GM19468 (cell line): ENCODE measurements at regions not wholly inside any gene's neighbourhood (a gene's known extent, or its start where the extent isn't known, plus 50 kb on each side); places are given as distances from the start of the nearest gene placed in this dataset.

Source experiments
- ATAC-seq: cut with Tn5 transposase; IDR thresholded peaks from one replicate; pipeline ENCODE4 v1.9.1; 2021; ENCODE audit warnings: mild to moderate bottlenecking, moderate library complexity, moderate number of reproducible peaks; ENCODE audit not compliant: unreplicated experiment; ENCODE audit errors: extremely low read depth

DNA sequence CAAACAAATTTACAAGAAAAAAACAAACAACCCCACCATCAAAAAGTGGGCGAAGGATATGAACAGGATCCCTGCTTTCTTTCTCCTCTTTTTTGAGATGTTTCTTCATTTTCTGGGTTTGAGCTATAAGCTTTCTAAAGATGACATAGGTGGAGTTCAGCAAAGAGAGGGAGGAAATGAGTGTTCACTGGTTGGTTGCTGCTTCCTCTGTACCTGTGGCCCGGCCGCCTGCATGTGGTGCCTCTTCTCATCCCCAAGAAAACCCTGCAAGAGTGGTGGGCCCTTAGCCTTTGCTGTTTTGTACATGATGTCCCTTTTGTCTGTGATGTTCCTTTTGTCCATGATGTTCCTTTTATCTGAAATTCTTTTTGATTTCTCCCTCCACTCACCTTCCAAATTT, 178.4 kb upstream of the SERP2 start:
- ATAC-seq: no peak

DNA sequence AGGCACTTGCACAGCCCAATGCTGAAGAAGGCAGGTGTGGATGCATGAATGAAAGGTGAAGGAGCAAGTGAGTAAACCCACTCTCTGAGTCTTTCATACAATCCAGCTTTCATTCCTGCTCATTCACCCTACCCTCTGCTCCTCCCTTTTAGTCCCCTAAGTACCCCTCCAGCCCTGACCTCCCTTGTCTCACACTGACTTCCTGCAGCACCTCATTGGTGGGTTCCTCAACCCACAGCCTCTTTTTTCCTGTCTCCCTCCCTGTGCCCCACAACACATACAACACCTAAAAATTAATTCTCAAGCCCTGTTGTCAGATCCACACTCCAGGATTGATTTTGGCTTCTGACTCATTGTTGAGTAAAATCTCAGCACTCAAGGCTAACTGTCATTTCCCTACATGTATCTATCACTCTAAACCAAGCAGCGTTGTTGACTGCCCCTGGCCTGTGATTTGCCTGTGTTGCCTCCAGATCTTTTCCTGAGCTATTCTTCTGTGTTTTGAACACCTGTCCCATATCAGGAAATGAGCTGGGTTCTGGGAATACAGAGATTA, 177.3 kb upstream of the SERP2 start:
- ATAC-seq: no peak

DNA sequence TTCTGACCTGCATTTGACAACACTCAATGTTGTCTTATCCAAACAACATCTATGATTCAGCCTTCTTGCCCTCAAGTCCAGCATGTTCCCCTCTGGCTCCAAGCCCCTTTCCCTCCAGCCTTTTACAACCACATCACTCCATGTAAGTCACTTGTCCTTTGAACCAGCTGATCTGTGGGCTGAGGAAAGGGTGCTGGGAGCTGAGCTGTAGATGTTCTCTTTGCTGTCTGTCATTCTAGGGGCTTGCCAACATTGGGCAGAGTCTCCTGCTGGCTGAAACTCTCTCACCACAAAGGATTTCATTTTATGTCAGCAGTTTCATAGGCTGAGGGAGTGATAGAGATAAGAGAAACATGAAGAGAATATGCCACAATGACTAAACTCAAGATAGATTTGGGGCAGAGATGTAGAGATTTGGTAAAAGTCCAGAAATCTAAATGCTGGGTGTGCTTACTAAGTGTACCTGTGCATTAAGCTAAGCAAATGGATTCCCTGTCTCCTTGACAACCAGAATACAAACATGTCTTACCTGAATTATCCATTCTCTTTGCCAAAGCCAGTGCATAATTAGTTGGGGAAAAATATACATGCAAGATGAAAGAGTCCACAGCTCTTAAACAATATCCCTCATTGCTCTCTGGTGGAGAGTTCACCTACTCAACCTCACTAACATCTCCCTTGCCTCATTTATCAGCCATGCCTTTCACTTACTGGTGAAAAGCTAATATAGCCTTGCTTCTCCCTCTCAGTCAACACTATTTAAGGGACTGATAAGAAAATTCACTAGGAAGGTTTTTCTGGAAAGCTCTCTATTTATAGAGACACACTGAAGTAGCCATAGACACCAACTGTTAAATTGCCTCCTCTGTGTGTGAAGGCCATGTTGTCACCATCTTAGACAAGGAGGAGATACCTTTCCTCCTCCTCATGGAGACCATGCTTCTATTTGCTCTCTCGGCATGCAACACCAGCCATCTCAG, 175.5 kb upstream of the SERP2 start:
- no peak for ATAC-seq

DNA sequence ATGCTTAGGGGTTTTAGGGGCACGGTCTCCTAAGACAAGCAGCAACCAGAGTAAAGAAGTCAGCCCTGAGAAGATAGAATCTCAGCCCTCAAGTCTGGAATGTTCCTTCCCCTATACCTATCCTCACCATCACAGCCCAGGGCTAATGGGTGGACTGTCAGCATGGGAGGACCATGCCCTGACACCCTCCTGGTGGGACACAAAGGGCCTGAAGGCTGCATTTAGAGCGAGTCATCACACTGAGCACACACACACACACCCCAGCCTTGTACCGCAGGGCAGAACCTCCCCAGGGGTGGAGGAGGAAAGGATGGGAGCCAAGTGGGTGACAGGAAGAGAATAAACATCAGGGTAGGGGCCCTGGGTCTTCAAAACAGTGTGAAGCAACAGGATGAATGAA, 174.8 kb upstream of the SERP2 start:
- no peak for ATAC-seq

DNA sequence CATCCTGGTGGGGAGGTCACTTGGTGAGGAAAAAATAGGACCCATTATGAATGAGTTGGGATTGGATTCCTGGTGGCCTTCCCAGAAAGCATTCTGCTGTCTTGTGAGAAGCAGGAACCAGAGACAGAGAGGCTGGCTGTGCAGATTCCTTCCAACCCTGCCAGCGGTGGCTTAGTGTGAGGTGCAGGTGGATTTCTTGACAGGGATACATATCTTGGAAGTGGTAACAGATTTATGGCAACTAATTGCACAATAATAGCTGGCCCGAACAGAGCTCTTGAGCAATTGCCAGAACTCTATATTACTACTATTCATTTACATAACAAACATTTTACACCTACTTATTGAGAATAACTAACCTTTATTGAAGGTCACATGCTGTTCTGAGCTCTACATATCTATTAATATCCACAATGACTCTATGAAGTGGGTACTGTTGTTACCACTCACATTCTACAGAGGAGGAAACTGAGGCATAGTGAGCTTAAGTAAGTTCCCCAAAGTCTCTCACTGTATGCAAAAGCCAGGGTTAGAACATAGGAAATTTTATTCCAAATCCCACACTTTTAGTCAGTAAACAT, 173.9 kb upstream of the SERP2 start:
- no peak for ATAC-seq

DNA sequence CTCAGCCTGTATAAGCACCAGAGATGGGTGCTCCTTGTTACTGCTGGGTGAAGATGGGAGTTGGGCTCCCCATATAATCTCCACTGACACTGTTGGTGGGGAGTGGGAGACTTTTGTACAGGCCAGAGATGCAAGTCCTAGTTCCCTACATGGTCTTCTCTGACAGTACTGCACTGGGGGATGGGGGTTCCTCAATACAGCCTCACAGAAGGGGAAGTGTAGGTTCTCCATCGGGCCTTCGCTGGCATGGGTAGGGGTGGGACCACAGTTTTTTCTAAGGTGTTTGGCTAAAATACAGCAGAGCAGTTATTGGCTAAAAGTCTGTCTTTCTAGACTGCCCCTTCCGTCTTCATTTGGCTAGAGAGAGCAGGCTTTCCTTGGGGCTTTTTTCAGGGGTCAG, 167.2 kb upstream of the SERP2 start:
- no peak for ATAC-seq

DNA sequence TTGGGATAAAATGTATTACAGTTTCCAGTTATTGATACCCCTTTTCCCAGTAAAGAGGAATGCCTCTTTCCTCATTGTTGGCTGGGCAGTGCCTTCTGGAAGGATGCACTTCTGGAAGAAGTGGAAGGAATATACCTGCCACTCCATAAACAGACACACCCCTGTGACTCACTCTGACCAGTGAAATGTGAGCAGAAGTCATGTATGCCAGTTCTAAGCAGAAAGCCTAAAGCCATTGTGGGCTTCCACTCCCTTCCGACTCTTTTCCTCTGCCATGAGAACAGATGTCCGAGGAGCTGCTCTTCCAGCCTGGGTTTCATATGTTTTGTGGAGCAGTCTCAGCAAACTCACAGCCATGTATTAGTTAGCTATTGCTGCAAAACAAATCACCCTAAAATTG, 166.1 kb upstream of the SERP2 start:
- ATAC-seq: no peak

DNA sequence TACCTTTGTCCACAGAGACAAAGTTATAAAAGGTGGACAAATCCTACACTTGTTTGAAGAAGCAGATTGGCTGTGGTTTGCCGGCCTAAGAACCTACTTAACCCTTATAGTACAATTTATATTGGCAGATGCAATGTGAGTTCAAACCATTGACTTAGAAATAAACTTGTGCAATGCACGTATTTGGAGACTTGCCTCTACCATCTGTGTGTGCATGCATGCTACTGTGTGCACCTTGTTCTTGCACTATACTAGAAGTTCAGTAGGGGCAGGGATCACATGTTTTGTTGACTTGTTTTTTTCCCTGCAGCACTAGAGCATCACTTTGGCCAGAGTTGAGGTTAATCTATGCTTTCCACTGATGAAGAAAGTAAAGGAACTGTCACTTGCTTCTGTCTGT, 163.1 kb upstream of the SERP2 start:
- no peak for ATAC-seq

DNA sequence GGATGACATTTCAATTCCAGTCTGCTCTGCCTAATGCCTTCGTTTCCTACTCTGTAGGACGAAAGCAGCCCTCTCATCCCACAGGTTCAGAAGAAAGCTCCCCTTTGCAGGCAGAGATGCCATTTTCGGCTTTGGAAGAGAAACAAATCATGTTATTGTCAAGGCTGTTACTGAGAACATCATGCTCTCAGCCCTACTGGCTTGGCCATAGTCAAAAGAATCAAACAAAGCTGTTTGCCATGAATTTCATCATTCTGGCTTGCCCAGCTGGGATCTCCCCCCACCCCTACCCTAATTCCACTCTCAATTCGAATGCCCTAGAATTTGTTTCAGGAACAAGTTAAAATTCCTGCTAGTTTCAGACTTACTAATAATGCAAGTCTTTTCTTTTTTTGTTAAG, 162.3 kb upstream of the SERP2 start:
- ATAC-seq: no peak

DNA sequence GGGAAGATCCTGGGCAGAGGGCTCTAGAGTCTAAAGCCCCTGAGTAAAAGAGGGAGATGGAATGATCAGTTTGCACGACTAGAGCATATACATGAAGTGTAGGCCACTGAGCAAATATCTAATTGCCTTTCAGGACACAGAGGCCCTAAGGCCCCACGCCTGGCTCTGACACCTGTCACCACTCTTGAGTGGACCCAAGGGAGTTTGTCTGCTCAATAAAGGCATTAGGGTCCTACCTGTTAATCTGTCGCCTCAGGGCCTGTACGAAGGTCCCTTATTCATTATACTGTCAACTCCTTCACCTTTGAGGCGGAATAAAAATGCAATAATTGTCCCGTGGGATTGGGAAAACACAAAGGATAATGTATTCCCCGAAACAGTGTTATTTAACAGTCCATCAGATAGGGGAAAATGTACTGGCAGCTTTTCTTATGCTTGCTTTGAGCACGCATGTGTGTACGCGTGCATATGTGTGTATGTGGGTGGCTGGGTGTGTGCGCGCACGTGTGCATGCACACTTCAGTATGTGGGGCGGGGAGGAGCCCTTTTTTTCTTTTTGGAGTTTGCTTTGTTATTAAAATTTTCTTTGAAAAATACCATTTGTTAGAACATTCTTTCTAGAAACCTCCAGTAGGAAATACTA, 161.8 kb upstream of the SERP2 start:
- ATAC-seq: no peak

DNA sequence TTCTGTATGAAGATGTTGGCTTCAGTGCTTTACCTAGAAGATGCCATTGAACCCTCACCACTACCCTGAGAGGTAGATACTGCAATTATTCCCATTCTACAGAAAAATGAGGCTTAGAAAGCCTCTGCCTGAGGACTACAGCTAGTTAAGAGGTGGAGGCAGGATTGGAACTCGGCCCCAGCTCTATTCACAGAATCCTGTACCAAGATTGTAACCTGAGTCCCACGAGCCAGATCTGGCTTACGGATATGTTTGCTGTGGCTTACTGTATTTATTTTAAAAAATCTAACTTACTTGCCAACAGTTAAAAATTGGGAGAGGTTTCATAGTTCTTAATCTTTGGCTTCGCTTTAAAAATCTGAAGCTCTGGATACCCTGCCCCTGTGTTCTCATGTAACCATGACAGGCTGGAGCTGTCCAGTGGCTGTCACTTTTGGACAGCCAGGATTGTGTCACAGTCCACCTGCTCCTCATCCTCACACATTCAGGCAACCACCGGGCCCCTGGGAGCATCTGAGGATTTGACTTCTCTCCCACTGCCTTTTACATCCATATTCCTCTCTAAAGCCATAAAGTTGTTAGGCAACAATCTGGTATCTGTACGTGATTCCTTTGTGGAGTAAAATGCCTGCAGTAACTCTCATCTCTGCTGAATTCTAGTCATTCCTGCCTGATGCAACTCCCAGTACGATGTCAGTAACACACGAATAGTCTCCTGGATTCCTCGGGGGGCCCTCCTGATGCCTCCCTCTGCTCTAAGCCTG, 160.8 kb upstream of the SERP2 start:
- ATAC-seq: no peak

DNA sequence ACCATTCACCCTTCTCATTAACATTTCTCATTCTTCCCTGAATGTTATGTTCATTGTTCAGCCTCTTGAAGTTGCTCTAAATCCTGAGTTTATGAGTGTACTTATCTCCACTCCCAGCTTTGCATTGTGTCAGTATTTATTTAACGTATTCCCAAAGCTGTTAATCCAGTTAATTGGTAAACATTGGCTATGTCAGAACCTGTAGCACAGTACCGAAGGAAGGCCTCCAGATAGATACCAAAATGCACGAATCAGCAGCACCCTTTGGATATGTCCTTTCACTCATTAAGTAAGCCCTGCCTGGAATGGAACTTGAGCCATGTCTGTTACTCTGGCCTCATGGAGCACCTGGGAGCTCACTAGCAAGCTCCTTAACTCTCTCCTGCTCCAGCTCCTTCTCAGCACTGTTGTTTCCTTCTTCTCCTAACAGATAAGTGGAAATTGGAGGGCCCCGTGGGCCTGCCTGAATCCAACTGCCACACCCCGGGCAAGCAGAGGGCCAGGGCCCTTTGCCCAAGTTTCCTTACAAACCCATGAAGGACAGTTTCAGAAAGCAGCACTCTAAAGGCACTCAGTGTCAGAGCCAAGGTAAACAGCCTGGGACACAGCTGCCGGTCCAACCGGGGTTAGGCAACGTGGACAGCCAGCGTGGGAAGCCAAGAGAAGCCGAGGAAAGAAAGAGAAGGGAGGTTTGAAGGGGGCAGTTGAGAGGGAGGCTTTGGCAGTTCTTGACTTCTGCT, 155.0 kb upstream of the SERP2 start:
- no peak for ATAC-seq

DNA sequence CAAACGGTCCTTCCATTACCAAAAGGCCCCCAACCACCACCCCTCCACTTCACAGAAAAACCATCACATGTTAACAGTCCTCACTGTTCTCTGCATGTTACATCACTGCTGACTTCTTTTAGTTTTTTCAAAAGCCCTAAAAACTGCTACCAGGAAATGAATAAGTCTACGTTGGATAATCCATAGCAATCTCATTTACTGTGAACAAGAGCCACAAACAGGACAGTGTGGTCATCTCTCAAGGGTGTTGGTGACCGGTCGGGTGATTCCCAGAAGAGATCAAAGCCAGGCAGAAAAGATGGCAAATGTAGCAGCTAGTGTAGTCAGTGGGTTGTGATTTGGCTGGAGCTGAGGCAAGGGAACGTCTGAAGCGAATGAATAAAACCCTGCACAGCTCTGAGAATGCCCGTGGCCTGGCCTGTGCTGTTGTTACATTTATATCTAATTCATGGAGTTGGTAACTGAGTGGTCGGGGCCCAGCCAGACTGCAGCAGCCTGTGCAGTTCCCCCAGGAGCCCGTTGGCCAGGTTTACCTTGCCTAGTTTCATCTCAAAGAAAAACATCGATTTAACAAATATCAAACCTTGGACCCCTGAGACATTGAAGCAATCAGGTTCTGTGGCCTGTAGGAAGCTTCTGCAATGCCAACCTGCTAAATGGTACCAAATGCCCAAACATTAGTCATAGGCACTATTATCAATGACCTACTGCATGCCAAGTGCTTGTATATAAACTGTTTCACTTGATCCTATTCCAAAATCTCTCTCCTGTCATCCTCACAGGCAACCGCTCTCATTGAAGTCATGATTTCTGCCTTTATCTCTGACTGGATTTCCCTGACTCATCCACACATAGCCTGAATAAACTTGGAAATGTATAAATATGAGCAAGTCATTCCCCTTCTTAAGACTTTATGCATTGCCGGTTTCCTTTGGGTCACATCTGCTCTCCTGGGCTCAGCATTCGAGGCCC, 153.8 kb upstream of the SERP2 start:
- ATAC-seq: no peak

DNA sequence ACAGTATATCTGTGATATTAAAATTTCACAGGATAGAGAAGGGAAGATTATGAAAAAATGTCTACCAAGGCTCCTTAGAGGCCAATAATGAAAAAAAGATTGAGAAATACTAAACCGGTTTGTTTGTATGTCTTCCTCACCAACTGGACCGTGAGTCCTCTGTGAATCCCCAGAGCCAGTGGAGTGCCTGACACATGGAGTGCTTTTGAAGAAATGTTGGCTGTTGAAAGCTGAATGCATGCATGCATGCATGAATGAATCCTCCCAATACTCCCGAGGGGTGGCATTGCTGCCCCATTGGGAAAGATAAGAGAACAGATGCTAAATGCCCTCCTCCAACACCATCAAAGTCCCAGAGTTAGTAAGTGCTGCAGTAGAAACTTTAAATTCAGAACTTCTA, 152.7 kb upstream of the SERP2 start:
- no peak for ATAC-seq

DNA sequence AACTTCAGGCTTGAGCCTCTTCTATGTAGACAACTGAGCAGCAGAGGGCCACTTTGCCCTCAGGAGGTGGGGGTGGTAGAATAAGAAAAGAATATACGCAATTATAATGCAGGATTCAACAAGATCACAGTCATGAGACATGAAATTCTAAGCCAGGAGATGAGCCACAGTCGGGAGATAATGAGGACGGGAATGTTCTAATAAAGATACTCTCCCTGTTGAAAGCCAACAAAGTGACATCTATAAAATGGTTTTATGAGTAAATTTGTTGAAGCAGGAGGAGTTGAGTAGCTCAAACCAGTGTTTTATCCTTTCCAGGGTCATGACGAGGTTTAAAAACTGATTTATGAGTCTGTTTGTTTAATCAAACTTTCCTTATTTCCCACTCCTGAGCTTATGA, 152.0 kb upstream of the SERP2 start:
- no peak for ATAC-seq

DNA sequence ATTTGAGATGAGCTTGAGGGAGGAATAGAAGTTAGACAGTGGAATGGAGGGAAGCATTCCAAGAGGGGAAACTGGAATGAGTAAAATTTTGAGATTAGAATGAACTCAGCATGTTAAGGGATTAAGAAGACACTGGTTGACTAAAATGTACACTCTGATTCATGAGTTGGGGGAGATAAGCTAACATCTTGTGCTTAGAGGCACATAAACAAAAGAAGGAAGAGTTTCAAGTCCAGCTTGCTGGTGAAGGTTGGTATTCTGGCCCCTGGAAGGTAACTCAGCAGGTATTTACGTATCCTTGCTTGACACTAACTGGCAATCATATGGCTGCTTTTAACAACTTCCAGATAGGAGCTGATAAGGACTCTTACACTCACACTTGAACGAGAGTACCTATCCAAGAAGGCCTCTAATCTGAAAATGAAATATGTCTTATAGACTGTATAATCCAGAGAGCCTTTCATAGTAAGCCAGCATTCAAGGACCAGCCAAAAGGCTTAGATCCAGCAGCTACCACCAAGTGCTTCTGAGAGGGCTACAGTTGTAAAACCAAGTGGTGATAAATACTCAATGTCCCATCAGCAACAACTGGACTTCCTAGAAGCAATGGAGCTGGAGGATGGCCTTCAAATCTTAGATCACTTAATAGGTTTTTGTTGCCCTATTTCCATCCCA, 149.7 kb upstream of the SERP2 start:
- ATAC-seq: no peak

DNA sequence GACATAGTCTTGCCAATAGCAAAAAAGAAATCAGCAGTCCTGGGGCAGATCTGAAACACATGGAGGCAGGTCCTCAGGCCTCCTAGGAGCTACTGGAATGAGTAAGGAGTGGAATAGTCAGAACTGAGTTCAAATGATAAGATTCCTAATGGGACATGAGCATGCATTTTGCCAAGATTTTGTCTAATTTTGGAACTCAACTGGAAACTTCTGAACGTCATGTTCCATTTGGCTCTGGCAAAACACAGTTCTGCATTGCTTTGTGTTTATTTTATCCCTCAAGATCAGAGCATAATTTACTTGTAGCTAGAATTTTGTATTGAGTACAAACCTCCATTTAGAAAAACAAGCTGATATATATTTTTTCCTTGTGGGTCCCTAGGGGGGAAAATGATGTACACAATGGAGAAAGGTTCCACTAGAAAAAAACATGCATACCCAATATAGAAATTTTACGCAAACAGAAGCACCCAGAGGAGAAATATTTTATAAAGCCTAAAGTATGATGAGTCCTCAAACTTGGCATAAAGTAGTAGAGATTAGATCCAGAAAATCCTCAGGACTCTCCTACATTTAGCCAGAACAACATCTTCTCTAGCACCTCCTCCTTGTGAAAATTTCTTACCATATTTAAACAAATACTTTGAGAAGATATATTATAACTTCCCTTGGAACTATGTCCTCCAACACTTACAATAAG, 149.0 kb upstream of the SERP2 start:
- no peak for ATAC-seq
